SKM-1 treated with dmso at 0.1 percent for 144 hours (cell line): ENCODE measurements at regions not wholly inside any gene's neighbourhood (a gene's known extent, or its start where the extent isn't known, plus 50 kb on each side); places are given as distances from the start of the nearest gene placed in this dataset.
"Not testable (repeated sequence)": the region's sequence is repeated elsewhere in the genome, so short reads cannot be mapped to it uniquely, and the experiment has no call there.

Experiments used
- DNase-seq: peaks from one replicate; lab custom pipeline; 2025; ENCODE audit not compliant: unreplicated experiment; lab: John Stamatoyannopoulos, UW

DNA sequence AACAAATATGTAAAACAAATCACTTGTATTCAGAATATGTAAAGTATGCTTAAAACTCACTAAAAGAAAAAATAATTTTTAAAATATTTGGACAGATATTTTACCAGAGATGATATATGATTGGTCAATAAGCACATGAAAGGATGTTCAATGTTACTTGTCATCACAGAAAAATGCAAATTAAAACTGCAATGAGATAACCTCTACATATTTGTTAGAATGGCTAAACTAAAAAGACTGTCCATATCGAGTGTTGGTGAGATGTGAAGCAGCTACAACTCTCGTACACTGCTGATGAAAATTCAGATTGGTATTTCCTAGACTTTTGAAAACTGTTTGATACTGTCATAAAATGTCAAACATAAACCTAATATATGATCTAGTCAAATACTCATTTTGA lies 685.1 kb downstream of the DTWD2 start:
- DNase-seq, result no peak

DNA sequence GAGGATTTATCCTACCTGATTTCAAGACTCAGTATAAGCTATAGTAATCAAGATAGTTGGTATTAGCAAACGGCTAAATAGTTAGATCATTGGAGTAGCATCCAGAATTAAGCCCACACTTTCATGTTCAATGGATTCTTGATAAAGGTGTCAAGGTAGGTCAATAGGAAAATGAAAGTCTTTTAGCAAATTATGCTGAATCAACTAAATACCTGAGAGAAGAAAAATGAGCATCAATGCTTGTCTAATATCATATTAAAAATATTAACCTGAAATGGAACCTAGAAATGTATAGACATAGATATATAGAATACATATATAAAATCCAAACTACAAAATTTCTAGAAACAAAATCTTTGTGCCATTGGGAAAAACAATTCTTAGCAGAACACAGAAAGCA lies 685.6 kb downstream of the DTWD2 start:
- no peak for DNase-seq

DNA sequence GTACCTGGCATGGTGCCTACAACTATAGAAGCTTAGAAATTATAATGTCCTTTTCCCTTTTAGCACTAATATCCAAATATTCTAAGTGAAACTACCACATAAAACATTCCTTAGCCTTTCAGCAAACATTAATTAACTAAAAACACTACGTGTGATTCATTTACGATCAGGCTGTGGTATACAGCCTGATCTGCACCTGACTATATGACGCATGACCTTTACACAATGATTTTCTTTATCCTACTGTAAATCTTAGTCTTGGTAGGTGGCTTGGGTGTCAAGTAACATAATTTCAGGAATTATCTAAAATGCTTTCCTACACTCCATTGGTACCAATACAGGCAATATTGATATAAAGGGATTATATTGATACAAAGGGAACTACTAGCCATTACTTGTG lies 686.7 kb downstream of the DTWD2 start:
- DNase-seq, result no peak

DNA sequence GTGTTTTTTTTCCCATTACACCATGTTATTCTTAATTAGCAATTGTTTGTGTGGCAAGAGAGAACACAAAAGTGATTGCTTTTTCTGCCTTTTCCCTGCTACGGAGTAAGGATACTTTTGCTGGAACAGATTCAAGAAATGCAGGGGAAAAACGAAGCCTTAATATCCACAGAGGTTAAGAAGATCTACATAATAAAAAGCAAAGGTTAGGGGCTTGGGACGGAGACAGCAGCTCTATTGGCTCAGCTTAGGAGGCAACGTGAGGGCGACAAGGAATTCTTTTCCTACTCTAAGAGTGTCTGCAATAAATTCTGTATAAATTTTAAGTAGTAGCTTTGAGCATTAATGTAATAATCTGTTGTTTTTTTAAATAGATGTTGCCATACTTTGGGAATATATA lies 693.3 kb downstream of the DTWD2 start:
- DNase-seq, result no peak

DNA sequence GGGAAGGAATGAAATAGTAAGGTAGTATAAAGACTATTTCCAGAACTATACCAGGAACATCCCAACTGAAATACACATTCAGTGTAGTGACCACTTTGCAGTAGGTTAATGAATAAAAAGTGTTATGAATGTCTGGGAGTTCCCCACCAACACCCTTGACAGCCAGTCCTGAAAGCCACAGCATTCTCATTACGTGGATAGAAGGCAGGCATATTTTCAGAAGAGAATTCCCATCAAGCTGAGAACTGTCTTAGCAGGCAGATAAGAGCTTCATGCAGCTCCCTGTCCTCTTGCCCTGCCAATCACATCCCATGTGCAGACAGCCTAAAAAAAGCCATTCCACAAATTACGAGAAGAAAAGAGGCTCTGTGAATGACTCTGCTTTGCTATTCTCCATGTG lies 695.0 kb downstream of the DTWD2 start:
- no peak for DNase-seq

DNA sequence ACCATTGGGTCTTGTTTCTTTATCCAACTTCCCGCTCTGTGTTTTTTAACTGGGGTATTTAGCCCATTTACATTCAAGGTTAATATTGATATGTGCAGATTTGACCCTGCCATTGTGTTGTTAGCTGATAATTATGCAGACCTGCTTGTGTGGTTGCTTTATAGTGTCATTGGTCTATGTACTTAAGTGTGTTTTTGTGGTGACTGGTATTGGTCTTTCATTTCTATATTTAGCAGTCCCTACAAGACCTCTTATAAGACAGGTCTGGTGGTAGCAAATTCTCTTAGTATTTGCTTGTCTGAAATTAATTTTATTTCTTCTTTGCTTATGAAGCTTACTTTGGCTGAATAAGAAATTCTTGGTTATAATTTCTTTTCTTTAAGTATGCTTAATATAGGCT lies 698.1 kb downstream of the DTWD2 start:
- DNase-seq, result no peak

DNA sequence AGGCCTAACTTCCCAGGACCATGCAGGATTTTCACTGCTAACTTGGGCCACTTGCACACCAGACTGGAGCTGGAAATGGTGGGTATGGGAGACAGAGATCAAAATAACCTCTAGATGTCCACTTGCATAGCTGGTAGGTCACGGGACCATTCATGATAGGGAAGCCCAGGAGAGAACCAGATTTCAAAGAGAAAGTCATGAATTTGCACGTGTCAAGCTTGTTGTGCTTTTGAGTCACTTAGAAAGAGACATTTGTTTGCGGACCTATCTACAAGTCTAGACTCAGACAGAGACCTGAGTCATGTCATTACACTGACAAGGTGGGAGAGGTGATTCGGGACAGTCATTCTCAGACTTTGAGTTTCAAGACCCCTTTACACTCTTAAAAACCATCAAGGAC lies 704.1 kb downstream of the DTWD2 start:
- DNase-seq, result not testable (repeated sequence)

DNA sequence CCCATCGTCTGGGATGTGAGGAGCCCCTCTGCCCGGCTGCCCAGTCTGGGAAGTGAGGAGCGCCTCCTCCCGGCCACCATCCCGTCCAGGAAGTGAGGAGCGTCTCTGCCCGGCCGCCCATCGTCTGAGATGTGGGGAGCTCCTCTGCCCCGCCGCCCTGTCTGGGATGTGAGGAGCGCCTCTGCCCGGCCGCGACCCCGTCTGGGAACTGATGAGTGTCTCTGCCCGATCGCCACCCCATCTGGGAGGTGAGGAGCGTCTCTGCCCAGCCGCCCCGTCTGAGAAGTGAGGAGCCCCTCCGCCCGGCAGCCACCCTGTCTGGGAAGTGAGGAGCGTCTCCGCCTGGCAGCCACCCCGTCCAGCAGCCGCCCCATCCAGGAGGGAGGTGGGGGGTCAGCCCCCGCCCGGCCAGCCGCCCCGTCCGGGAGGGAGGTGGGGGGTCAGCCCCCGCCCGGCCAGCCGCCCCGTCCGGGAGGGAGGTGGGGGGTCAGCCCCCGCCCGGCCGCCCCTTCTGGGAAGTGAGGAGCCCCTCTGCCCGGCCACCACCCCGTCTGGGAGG lies 705.8 kb downstream of the DTWD2 start:
- not testable (repeated sequence) for DNase-seq

DNA sequence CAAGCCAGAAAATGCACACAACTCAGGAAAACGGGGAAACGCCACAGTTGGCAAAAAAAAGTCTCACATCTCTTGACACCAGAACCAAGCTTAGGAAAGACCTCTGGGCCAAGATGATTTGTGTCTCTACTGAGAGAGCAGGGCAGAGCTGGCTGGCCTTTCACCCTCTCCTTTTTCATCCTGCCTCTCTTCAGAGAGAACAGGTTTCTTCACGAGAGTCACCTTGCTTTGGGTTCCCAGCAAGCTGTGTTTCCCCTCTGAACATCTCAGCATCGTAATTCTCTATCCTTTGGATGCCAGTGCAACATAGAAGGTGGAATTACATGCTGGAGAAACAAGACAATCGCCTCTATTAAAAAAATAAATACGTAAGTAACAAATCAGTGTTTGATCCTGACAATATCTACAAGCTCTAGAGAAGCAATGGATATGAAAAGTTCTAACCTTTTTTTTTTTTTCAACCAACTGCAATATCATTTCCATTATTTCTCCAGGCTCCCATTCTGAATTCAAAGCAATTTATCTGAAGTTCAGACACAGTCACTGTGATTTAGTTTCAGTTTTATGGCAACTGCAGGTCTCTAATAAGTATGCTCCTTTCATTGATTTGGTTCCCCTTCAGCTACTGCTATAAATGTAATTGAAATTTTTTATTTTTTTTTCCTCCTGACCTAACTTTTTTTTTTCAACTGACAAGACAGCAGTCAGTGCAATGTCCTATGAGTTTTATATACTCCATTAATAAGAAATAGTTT lies 708.6 kb downstream of the DTWD2 start:
- DNase-seq, result no peak

DNA sequence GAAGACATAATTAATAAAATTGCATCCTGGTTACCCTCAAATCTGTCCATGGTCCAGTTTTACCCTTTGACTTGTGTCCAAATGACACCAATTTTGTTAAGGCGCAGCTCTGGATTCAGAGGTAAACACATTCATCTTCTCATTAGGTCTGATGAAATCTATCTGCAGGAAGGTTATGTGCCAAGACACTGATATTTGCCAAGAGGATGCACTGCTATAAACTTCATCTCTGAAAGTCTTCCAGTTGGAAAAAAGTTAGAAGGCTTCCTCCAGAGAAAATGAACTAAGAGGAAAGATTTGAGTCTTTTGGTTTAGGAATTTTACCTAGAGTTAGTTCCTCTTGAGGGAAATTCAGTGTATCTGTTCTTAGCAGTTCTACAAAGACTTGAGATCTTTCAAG lies 717.8 kb downstream of the DTWD2 start:
- no peak for DNase-seq

DNA sequence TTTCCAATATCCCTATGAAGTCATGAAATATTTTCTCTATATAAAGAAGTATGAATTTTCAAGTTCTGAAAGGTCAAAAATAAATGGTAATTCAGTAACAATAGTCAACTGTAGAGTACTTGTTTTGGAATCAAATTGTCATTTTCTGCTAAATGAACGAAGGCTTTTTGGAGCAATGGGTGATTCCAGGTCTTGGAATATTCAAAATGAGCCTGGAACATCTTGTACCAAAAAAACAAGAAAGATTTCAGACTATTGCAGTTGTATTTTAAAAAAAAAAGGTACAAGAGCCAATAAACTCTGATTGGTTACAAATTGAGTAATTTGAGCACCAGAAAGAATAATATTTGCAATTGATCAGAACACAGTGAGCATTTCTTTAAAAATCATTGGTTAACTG lies 730.1 kb downstream of the DTWD2 start:
- DNase-seq, result no peak

DNA sequence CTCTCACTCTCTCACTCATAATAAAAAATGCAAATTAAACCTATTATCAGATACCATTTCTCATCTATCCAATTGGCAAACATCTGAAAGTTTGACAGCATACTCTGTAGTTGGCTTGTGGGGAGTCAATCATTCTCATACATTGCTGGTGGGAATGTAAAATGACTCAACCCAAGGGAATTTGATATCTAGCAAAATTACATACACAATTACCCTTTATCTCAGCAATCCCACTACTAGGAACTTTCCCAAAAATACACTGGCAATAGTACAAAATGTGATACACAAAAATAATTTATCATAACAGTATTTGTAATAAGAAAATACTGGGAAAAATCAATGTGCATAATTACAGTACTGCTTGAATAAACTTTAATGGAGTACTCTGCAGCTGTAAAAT lies 731.3 kb downstream of the DTWD2 start:
- DNase-seq, result no peak

DNA sequence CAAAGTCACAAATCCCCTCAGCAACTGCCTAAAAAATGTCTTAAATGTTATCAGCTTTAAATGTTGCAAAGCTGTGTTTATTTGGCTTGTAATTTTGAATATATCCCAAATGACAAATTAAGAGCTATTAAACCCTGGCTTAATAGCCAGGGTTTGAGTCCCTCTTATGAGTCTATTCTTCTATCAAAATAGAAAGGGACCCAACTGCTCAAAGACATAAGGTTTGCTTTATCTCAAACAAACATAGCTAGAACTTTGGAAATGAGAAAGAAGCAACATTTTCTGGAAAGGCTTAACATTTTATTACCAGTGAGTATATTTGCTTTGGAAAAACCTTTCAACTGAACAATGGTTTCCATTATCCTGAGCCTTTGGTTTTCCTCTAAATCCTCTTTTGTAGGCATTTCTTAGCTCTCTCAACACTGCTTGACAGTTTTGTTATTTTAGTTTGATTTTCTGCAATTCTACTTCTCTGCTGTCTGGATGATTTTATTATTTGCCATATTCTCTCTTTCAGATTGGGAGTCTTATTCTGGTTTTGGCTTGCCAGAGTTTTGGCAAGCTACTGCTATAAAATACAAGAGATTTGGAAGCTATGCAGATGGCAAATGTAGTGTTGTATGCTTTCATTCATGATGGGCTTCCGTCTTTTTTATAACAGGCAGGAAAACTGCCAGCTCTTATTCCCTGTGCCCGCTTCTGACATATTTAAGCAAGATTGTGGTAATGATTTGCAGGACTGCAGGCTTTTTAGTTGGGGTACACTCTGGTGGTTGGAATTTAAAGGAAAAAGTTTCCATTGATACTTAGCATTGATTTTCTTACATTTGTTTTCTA lies 734.9 kb downstream of the DTWD2 start:
- DNase-seq, result no peak

DNA sequence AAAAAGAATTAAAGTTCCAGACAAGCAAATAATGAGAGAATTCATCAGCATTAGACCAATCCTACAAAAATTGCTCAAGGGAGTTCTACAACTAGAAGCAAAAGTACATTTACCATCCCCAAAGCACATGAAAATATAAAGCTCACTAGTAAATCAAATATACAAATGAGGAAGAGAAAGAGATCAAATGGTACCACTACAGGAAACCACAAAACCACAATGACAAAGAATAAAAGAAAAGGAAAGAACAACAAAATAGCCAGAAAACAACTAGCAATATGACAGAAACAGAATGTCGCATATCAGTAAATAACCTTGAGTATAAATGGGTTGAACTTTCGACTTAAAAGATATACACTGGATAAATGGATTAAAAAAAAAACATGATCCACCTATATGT lies 739.0 kb downstream of the DTWD2 start:
- DNase-seq, result no peak

DNA sequence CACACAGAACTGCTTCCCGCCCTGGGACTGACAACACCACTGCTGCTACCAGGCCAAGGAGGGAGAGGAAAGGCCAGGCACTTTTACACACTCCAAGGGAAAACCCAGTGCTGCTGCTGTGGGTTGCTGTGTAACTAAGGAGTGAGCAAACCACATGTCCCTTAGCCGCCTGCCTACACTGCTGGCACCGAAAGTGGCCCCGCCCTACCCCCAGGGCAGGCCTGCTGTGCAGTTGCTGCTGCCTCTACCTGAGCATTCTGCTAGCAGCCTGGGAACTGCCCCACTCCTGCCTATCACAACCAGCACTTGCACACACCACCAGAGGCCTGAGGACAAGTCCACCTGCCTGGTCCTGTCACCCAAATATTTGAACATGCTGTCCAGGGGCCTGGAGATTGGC lies 740.9 kb downstream of the DTWD2 start:
- DNase-seq, result no peak

DNA sequence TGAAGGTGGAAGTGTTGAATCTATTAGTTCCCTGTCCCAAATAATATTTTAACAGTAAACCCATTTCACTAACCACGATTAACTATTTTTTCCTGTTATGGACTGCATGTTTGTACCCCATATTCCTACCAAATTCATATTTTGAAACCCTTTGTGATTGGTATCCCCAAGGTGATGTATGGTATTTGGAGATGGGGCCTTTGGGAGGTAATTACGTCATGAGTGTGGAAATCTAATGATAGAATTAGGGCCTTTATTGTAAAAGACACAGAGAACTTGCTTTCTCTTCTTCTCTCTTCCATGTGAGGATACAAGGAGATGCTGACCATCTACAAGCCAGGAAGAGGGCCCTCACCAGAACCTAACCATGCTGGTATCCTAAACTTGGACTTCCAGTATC lies 744.7 kb downstream of the DTWD2 start:
- DNase-seq, result no peak

DNA sequence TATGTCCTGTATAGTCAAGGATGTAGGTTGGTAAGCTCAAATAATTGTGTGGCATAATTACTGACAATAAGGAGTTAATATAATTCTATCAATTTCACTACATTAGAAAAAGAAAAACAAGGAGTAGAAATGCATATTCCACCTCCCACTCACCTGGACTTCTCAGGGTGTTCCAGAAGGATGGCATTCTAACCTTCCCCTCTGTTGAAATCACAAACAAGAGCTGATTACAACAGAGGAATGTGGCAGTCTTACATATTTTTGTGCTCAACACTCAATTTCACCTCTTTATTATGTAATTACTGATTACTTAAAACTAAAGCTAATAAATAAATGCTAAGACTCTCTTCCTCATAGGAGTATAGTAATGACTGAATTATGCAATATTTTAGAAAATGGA lies 745.3 kb downstream of the DTWD2 start:
- no peak for DNase-seq

DNA sequence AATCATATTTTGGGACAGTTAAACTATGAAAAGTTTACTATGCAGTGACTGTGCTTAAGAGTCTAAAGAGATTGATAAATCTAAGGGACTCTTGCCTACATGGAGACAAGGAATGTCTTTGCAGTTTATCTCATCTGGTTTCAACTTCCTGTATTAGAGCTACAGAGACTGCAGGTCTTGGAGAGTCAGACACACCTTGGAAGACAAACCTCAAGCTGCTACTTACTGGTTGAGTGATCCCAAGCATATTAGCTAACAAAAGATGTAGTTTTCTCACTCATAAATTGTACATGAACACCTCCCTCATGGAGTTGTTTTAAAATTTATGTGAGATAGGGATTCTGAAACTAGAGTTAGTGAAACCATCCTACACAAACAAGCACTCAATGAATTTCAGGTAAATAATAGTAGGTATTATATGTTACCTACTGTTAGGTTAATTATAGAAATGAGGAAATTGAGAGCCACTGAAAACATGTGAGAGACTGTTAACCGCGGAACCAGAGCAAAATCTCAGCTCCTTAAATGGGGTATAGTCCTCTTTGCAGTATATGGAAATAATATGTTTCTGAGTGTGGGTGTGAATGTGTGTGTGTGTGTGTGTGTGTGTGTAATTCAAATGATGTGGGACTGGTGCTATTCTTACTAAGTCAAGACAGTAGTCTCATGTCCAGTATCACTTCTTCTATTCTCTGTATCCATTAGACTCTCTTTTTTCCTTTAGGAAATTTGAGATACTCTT lies 752.1 kb downstream of the DTWD2 start:
- no peak for DNase-seq

DNA sequence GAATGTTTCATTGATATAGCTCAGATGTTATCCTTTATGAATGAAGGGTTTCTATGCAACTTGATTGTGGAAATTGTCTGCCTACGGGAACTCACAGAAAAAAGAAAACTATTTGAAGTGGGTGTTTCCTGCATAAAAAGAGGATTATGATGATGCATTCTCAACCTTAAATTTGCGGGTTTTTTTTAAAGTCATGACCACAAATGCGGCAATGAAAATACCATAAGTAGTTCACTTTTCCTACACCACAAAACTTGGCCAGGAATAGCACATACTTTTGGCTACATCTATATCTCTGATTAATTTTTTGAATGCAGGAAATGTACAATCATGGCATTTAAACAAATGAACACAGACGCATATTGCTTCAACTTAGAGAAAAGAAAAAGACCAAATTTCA lies 754.7 kb downstream of the DTWD2 start:
- no peak for DNase-seq

DNA sequence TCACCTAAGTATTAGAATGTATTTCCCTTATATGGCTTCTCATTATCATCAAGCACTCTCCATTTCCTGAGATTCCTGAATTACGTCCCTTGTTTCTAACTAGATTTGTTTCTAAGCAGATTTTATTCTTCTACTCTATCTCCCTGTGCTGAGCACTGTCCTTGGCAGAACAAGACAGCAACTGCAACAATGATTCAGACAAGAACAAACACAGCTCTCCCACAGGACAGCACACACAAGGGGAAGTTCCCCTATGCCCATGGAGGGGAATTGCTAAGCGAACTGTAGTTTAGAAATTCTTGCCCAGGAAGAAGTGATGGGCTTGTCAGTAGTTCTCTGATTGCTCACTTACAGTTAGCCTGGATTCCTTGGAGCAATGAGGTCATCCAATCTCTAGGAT lies 759.9 kb downstream of the DTWD2 start:
- DNase-seq, result no peak

DNA sequence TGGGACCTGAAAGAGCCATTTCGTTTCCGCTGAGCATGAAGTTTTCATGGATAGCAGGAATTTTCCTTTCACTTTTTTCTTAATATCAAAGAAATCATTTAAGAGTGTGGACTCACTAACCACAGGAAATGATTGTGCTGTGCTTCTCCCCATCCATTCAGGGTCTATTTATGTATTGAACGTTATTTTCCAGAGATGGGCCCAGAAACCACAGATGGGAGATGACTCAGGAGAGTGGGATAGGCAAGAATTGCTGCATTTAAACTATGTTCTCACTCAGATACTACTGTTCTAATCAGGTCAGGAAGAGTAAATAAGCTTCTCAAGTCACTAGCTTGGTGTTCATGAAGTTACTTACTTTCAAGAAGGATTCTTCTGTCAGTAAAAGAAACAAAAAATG lies 763.8 kb downstream of the DTWD2 start:
- DNase-seq, result no peak
